LNCAP (cell line): ENCODE measurements at regions not wholly inside any gene's neighbourhood (a gene's known extent, or its start where the extent isn't known, plus 50 kb on each side); places are given as distances from the start of the nearest gene placed in this dataset.

Source experiments
- TF ChIP-seq, protein P1 (sequence below): fragments of 450-650 bp; IDR thresholded peaks from 2 replicates; pipeline ENCODE4 v1.5.1; 2017; ENCODE audit warnings: mild to moderate bottlenecking

DNA sequence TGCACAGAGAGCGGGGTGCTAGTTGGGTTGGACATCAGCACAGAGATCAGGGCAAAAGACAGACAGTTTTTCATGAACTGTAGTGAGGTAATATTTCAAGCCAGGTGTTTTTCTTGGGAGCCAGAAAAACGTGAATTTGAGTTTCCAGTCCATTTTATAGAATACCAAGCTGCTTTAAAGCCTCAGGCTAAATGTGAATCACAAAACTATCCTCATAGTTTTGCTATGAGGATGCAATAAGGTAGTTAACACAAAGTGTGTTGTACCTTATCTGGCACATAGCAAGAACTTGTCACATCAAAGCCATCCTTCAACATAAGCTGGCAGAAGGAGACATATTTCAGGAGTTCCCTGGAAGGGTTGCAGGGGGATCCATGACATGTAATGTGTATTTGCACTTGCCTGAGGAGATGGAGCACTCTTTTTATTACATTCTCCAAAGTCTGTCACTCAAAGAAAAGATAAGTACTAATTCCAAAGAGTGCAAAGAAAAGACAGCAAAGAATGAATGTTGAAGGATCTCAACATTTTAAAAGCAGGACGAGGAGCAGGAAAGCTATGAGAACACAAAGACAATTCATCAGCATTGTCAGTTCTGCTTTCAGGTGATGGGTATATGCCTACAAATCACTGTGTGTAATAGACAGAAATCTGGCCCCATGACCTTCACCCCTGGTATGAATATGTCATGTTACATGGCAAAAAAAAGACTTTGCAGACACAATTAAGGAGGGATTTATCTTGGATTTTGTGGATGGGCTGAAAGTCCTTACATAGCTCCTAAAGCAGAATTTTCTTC, 1046.4 kb downstream of the NTRK3 start:
- TF ChIP-seq, protein P1, sequence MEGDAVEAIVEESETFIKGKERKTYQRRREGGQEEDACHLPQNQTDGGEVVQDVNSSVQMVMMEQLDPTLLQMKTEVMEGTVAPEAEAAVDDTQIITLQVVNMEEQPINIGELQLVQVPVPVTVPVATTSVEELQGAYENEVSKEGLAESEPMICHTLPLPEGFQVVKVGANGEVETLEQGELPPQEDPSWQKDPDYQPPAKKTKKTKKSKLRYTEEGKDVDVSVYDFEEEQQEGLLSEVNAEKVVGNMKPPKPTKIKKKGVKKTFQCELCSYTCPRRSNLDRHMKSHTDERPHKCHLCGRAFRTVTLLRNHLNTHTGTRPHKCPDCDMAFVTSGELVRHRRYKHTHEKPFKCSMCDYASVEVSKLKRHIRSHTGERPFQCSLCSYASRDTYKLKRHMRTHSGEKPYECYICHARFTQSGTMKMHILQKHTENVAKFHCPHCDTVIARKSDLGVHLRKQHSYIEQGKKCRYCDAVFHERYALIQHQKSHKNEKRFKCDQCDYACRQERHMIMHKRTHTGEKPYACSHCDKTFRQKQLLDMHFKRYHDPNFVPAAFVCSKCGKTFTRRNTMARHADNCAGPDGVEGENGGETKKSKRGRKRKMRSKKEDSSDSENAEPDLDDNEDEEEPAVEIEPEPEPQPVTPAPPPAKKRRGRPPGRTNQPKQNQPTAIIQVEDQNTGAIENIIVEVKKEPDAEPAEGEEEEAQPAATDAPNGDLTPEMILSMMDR, result no peak

- TF ChIP-seq, protein P1, result no peak
Observed at GRCh38 chr15:87207990-87208580, 1048.5 kb downstream of the NTRK3 start.

DNA sequence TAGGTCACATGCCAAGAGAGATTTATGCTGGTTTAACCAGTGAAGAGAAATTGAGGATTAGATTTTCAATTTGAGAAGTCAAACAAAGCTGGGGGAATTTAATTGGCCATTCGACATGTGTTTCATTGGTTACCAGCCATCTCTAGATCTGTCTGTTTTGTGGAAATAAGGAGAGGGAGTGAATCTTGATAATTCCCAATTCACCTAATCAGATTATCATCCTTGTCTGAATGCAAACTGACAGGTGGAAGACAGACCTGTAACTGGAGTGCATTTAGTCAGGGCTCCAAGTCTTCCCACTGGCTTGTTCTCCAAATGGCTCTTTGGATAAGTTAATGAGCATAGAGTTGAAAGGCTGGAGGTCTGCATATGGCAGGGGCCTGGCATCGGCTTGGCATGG, 1049.3 kb downstream of the NTRK3 start:
- TF ChIP-seq, protein P1, result no peak

DNA sequence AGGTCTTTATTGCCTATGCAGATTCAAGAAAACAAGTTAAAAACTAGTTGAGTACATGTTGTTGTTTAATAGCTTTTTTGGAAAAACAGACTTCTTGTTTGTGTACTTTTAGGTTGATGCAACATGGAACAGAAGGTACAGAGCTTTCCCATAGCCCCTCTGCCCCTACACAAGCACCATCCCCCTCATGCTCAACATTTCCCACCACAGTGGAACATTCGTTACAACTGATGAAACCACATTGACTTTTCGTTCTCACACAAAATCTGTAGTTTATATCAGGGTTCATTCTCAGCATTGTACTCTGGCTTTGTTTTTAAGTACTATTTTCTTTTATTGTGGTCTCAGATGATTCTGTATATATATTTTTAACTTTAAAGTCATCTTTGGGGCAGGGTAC, 1054.6 kb downstream of the NTRK3 start:
- TF ChIP-seq, protein P1, result no peak

- TF ChIP-seq, protein P1, result no peak
Observed at GRCh38 chr15:87200149-87200548, 1056.4 kb downstream of the NTRK3 start.

- TF ChIP-seq, protein P1, result no peak
Observed at GRCh38 chr15:87197981-87198380, 1058.6 kb downstream of the NTRK3 start.

GRCh38 chr15:87196498-87196897, 1060.0 kb downstream of the NTRK3 start:
- TF ChIP-seq, protein P1, result no peak
